Brain pericyte (primary cell): ENCODE measurements at regions not wholly inside any gene's neighbourhood (a gene's known extent, or its start where the extent isn't known, plus 50 kb on each side); places are given as distances from the start of the nearest gene placed in this dataset.

Source experiments
- DNase-seq: peaks from one replicate; pipeline ENCODE4 v3.0.0-alpha.2; 2012; ENCODE audit warnings: low read depth, low spot score

GRCh38 chr13:26942184-26942583, 181.6 kb upstream of the GPR12 start:
- no peak for DNase-seq

DNA sequence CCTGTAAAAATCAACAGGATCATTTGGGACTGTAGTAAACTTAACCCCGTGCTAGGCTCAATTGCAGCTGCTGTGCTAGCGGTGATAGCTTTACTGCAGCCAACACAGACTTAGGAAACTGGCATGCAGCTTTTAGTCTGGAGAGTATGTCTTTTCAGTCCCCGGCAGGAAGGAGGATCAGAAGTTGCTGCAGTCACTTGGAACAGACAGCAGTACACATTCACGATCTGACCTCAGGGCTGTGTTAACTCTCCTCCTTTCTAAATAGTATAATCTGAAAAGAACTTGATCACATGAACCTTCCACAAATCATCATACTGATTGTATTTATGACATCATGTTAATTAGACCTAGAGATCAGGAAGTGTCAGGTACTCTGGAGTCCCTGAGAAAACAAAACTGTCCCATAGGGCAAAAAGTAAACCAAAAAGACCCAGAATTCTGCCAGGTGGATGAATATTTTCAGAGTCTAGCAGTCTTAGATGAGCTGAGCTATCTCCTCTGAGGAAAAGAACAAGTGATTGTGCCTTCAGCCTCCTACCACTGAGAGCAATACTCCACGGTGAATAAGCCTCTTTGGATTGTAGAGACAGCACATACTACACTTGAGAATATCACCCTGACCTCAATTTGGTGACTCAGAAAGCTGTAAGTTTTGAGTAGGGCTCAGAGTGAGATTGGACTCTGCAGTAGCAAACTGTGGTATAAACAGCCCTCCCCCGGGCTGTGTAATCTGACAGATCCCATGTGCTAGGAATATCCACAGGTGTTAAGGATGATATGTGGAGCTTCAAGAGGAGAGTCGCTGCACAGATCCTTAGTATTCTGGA, 181.0 kb upstream of the GPR12 start:
- no peak for DNase-seq

DNA sequence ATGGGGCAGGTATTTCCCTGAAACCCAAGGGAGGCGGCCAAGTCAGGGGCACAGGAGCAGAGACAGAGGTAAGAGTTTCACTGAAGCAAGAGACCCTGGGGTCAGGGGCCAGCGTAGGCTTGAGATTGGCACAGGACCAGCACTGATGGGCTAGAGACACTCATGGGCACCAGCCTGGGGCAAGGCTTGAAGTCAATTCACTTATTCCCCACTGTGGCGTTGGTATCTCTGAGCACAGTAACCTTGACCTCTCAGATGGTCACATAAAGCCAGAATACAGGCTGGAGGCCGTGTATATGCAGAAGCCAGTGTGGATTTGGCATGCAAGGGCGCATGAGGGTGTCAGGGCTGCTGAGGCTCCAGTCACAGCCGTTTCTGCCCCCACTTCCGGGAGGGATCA, 173.5 kb upstream of the GPR12 start:
- DNase-seq, result no peak

DNA sequence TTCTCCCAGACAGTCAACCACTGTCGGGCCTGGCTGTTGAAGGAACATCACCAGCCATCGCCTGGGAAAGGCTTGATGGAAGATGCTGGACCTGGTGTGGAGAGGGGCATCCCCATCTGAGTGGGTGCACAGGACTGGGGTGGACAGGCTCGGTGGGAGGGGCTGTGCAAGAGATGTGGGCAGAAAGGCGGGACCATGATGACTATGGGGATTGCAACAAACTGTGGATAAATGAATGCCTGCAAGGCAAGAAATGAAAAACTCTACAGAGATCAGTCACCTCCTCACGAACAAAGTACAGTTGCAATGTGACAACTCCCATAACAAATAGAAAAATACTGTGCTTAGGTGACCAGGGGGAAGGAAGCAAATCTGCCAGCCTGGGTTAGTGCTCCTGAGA, 171.9 kb upstream of the GPR12 start:
- DNase-seq, result no peak

GRCh38 chr13:26929971-26930730, 169.6 kb upstream of the GPR12 start:
- DNase-seq, result peak; percentile 16

DNA sequence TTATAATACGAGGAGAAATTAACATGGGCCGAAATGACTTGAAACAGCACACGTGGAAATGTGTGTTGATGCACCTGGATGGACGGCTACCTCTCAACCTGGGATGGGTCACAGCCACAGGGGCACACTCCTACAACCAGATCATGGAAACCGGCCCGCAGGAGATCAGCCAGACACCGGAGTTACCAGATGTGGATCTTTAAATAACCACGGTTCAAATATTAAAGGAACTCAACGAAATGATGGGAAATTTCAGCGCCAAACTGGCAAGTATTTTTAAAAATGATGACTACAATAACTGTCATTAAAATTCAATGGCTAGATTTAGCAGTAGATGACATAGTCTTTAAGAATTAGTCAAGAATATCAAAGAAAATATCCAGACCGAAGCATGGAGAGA, 166.9 kb upstream of the GPR12 start:
- DNase-seq, result no peak

DNA sequence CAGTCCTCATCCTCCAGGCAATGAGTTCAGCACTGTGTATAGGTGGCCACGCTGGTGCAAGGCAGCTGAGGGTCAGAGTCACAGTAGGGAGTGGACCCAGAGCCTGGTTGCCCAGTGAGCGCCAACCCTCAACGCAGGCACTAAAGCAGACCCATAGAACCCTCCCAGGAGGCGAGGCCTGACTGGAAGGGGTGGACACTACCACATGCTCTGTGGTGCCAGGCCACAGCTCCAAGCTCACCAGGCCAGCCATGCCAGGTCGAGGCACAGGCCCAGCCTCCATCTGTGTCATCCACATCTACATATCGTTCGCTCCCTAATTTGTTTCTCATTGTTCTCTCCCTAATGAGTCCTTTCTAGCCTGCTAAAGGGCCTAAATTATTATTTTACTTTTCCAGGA, 165.8 kb upstream of the GPR12 start:
- no peak for DNase-seq

GRCh38 chr13:26923824-26924605, 163.4 kb upstream of the GPR12 start:
- DNase-seq, result no peak

- no peak for DNase-seq
These were observed 161.3 kb upstream of the GPR12 start for GRCh38 chr13:26921918-26922317.

- no peak for DNase-seq
These were observed 160.2 kb upstream of the GPR12 start for GRCh38 chr13:26920614-26921355.

DNA sequence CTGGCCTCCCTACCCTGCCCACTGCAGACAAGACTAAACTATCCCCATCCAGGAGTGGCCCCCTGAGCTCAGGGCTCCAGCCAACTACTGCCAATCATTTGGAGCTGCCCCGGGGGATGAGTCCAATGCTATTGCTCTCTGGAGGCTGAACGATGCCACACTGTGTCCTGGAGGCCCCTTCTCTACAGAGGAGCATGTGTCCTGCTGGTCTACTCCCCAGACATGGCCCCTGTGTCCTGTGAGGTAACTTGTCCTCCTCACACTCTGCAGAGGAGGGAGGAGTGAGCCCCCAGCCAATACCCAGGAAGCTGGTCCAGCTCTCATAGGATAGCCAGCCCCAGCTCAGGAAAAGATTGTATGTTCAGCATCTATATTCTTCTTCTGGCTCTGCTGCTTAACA, 159.1 kb upstream of the GPR12 start:
- no peak for DNase-seq

DNA sequence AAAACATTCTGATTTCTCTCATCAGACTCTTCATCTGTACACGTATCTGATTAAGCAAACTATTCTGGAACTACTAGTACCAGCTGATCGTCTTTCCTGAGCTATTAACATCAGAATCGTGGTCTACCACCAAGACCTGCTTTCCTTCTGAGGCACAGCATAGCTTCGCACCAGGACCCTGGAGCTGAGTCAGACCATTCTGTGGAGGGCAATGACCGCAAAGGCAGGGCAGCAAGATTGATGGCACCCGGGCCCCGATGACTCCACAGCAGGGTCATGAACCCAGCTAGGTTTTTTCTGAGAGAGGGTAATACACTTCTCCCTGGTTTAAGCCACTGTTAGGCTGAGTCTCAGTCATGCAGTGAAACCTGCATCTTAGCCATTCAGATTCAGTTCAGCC, 158.7 kb upstream of the GPR12 start:
- DNase-seq, result no peak

GRCh38 chr13:26914624-26915023, 154.0 kb upstream of the GPR12 start:
- DNase-seq, result no peak

GRCh38 chr13:26914148-26914547, 153.6 kb upstream of the GPR12 start:
- DNase-seq, result no peak

DNA sequence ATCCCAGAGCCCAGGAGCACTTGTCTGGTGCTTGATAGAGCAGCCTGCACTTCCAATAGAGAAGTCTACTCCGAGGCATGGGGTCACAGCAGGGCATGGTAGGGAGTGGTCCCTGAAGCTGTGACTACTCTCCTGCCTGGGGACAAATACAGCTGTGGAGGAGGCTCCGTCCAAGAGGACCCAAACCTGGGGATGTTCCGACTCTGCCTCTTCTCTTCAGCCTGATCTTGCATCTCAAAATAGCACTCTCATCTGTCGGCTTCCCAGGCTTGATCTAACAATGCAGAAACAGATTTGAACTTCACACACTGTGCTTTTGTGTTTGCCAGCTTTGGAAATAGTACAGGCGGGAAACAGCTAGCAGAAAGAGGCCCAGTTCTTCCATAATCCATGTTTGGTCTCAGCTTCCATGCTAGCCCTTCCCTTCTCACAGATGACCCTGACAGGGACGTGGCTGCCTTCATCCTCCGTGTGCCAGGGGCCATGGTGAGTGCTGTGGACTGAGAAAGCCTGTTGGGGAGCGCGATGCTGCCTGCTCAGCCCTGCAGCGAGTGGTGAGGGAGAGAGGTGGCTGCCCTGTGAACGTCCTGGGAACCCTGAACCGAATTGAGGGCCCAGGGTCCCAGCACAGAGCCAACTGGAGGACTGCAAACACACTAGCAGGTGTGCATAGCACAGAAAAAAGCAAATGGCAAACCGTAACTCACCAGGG, 150.3 kb upstream of the GPR12 start:
- no peak for DNase-seq

DNA sequence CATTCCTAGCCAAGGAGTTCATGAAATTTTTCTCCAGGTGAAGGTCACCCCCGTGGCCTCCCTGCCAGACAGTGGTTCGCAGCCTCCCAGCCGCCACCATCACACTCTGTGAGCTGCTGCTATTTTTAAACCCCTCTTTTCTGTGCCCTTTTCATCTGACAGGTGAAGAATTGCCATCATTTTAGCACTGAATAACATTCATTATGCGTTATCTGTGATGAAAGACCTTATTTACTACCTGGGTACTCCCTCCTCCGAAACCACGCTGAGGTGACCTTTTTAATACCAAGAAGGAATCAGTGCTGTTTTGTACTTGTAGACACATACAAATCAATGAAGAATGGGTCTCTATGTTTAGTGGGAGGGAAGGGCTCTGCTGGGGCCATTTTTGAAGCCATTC, 148.9 kb upstream of the GPR12 start:
- DNase-seq, result no peak

DNA sequence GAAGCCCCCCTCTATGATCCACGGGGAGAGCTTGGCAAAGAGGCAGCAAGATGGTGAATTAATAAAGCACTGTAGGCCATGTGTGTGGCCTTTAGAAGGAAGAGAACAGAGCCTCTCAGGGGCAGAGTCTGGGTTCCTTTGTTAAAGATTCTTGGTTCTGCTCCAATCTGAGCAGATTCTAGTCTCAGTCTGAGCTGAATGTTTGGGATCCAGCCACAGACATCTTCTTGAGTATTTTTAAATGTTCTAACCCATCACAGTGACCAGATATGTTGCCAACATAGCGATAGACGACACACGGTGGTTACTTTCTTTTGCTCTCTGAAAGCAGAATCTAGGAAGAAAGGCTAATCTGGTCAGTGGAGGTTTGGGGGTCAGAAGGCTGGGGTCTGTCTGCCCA, 147.5 kb upstream of the GPR12 start:
- no peak for DNase-seq

DNA sequence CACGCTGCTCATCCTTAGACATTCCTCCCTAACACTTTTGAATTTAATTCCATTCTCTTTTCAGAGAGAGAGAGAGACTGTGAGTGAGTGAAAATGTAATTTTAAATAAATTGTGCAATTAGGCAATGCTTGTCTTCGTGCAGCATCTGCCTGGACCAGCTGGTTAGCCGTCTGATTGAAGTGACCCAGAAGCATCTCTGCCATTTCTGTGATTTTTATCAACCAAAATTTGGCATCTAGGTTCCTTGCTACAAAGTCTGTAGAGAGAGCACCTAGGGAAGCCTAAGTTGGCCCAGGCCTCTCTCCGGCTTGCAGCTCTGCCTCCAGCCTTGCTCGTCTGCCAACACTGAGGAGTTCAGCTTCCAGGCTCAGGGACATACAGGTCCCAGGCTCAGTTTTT, 138.6 kb upstream of the GPR12 start:
- DNase-seq, result no peak

GRCh38 chr13:26897706-26898550, 137.3 kb upstream of the GPR12 start:
- no peak for DNase-seq
